Liver (tissue), 8 donors: ENCODE measurements at regions not wholly inside any gene's neighbourhood (a gene's known extent, or its start where the extent isn't known, plus 50 kb on each side); places are given as distances from the start of the nearest gene placed in this dataset.

Experiments used
- DNase-seq: peaks from one replicate; pipeline ENCODE4 v3.0.0-alpha.2; 2017; ENCODE audit warnings: low spot score
- H3K27ac ChIP-seq, 2 donors: one replicate each; pipeline ENCODE4 v1.7.0; 2013; ENCODE audit warnings: inconsistent platforms in 2 of 2, low read length in 2 of 2, control low read depth in 1 of 2, low read depth in 1 of 2, mild to moderate bottlenecking in 1 of 2
- H3K27me3 ChIP-seq, 4 donors: one replicate each; pipeline versions ENCODE4 v1.6.1 to v1.7.0; 2013; ENCODE audit warnings: low read length in 3 of 4, inconsistent platforms in 1 of 4, mild to moderate bottlenecking in 1 of 4, moderate library complexity in 1 of 4; ENCODE audit not compliant: control insufficient read depth in 4 of 4, insufficient read depth in 4 of 4
- H3K36me3 ChIP-seq, 4 donors: one replicate each; pipeline versions ENCODE4 v1.6.1 to v1.7.0; 2013; ENCODE audit warnings: low read length in 3 of 4, mild to moderate bottlenecking in 3 of 4, low read depth in 1 of 4, moderate library complexity in 1 of 4; ENCODE audit not compliant: control insufficient read depth in 4 of 4, insufficient read depth in 3 of 4
- H3K4me1 ChIP-seq, 4 donors: one replicate each; pipeline versions ENCODE4 v1.6.1 to v1.7.0; 2013; ENCODE audit warnings: low read length in 3 of 4, mild to moderate bottlenecking in 3 of 4, moderate library complexity in 1 of 4; ENCODE audit not compliant: control insufficient read depth in 4 of 4, insufficient read depth in 4 of 4
- H3K4me3 ChIP-seq, 3 donors: one replicate each; pipeline versions ENCODE4 v1.6.1 to v1.7.0; 2013; ENCODE audit warnings: low read length in 3 of 3, control low read depth in 1 of 3, low read depth in 1 of 3, mild to moderate bottlenecking in 1 of 3
- H3K9ac ChIP-seq, 2 donors: one replicate each; pipeline ENCODE4 v1.7.0; 2013; ENCODE audit warnings: low read length in 2 of 2, mild to moderate bottlenecking in 2 of 2, moderate library complexity in 2 of 2, control low read depth in 1 of 2, low read depth in 1 of 2
- H3K9me3 ChIP-seq, 4 donors: one replicate each; pipeline versions ENCODE4 v1.6.1 to v1.7.0; 2013; ENCODE audit warnings: low read length in 3 of 4; ENCODE audit not compliant: control insufficient read depth in 4 of 4
- ATF3 ChIP-seq: IDR thresholded peaks from 2 replicates; pipeline ENCODE4 v1.6.1; 2016; ENCODE audit warnings: antibody characterized with exemption
- CTCF ChIP-seq: fragments of 150-350 bp; IDR thresholded peaks from 2 replicates; pipeline ENCODE4 v1.5.1; 2017; ENCODE audit warnings: improper control_type of control experiment, low read depth, low read length; ENCODE audit not compliant: missing input control
- EGR1 ChIP-seq, 2 donors: IDR thresholded peaks; 2 replicates each; pipeline ENCODE4 v1.6.1; 2016 to 2018; ENCODE audit warnings: antibody characterized with exemption in 2 of 2, low read depth in 2 of 2
- FOXA1 ChIP-seq: IDR thresholded peaks from 2 replicates; pipeline ENCODE4 v1.6.1; 2016; ENCODE audit warnings: antibody characterized with exemption
- FOXA2 ChIP-seq: IDR thresholded peaks from 2 replicates; pipeline ENCODE4 v1.6.1; 2016; ENCODE audit warnings: antibody characterized with exemption
- GABPA ChIP-seq, 2 donors: IDR thresholded peaks in 1 of 2; conservative IDR thresholded peaks in 1 of 2; 2 replicates each; pipeline ENCODE4 v1.6.1; 2016; ENCODE audit warnings: antibody characterized with exemption in 2 of 2, mild to moderate bottlenecking in 1 of 2, moderate library complexity in 1 of 2
- HNF4A ChIP-seq, 2 donors: conservative IDR thresholded peaks; 2 replicates each; pipeline ENCODE4 v1.6.1; 2016; ENCODE audit warnings: antibody characterized with exemption in 2 of 2, mild to moderate bottlenecking in 2 of 2
- HNF4G ChIP-seq: IDR thresholded peaks from 2 replicates; pipeline ENCODE4 v1.6.1; 2016; ENCODE audit warnings: antibody characterized with exemption
- JUND ChIP-seq, 2 donors: IDR thresholded peaks; 2 replicates each; pipeline ENCODE4 v1.6.1; 2016; ENCODE audit warnings: antibody characterized with exemption in 2 of 2
- MAX ChIP-seq: IDR thresholded peaks from 2 replicates; pipeline ENCODE4 v1.6.1; 2016; ENCODE audit warnings: antibody characterized with exemption
- NR2F2 ChIP-seq: IDR thresholded peaks from 2 replicates; pipeline ENCODE4 v1.6.1; 2016; ENCODE audit warnings: antibody characterized with exemption
- RAD21 ChIP-seq, 2 donors: IDR thresholded peaks; 2 replicates each; pipeline ENCODE4 v1.6.1; 2016; ENCODE audit warnings: antibody characterized with exemption in 2 of 2, mild to moderate bottlenecking in 2 of 2
- RXRA ChIP-seq, 2 donors: IDR thresholded peaks; 2 replicates each; pipeline ENCODE4 v1.6.1; 2017 to 2018; ENCODE audit warnings: antibody characterized with exemption in 2 of 2, mild to moderate bottlenecking in 1 of 2
- SP1 ChIP-seq: IDR thresholded peaks from 2 replicates; pipeline ENCODE4 v1.6.1; 2018; ENCODE audit warnings: antibody characterized with exemption, mild to moderate bottlenecking
- TAF1 ChIP-seq: conservative IDR thresholded peaks from 2 replicates; pipeline ENCODE4 v1.6.1; 2016; ENCODE audit warnings: antibody characterized with exemption, mild to moderate bottlenecking
- YY1 ChIP-seq: IDR thresholded peaks from 2 replicates; pipeline ENCODE4 v1.6.1; 2016; ENCODE audit warnings: antibody characterized with exemption, mild to moderate bottlenecking
- WGBS: extraction: QIAGEN DNeasy Blood & Tissue Kit; methylation state at CpG from one replicate; pipeline ENCODE4 v1.1.7; 2013; 5-methylcytosine and 5-hydroxymethylcytosine counted together
- TF ChIP-seq, protein P1 (sequence below): IDR thresholded peaks from 2 replicates; pipeline ENCODE4 v1.6.1; 2016; ENCODE audit warnings: antibody characterized with exemption
- TF ChIP-seq, protein P2 (sequence below): IDR thresholded peaks from 2 replicates; pipeline ENCODE4 v1.6.1; 2016; ENCODE audit warnings: antibody characterized with exemption, mild to moderate bottlenecking
- donor health status: healthy.
- donor health status: healthy.
- donor health status: healthy.
- donor health status: healthy.
- donor health status: healthy.

- no peaks in the 10 kb centered on the region for H3K4me1 ChIP-seq
- H3K27ac ChIP-seq, result no peak overlapping the region
- H3K9ac ChIP-seq, result no peak overlapping the region
- no peaks in the 10 kb centered on the region for H3K27me3 ChIP-seq
- TF ChIP-seq JUND (IDR thresholded peaks at IDR 0.05) (no peak), TAF1 (no peak), GABPA (IDR thresholded peaks at IDR 0.05 in 1 of 2, conservative IDR thresholded peaks at IDR 0.05 in 1 of 2) (no peak), HNF4A (conservative IDR thresholded peaks at IDR 0.05) (no peak), MAX (no peak), ATF3 (no peak), RAD21 (IDR thresholded peaks at IDR 0.05) (no peak)
- TF ChIP-seq, protein P1, sequence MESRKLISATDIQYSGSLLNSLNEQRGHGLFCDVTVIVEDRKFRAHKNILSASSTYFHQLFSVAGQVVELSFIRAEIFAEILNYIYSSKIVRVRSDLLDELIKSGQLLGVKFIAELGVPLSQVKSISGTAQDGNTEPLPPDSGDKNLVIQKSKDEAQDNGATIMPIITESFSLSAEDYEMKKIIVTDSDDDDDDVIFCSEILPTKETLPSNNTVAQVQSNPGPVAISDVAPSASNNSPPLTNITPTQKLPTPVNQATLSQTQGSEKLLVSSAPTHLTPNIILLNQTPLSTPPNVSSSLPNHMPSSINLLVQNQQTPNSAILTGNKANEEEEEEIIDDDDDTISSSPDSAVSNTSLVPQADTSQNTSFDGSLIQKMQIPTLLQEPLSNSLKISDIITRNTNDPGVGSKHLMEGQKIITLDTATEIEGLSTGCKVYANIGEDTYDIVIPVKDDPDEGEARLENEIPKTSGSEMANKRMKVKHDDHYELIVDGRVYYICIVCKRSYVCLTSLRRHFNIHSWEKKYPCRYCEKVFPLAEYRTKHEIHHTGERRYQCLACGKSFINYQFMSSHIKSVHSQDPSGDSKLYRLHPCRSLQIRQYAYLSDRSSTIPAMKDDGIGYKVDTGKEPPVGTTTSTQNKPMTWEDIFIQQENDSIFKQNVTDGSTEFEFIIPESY, result no peak
- H3K36me3 ChIP-seq, result no peaks in the 10 kb centered on the region
- 64% methylated on average over 1 of the region's 1 CpG for WGBS
- H3K9me3 ChIP-seq, result no peaks in the 10 kb centered on the region
- no peak for DNase-seq
- no peak overlapping the region for H3K4me3 ChIP-seq
Observed at GRCh38 chr6:119523556-119523955, 174.0 kb upstream of the MAN1A1 start.

DNA sequence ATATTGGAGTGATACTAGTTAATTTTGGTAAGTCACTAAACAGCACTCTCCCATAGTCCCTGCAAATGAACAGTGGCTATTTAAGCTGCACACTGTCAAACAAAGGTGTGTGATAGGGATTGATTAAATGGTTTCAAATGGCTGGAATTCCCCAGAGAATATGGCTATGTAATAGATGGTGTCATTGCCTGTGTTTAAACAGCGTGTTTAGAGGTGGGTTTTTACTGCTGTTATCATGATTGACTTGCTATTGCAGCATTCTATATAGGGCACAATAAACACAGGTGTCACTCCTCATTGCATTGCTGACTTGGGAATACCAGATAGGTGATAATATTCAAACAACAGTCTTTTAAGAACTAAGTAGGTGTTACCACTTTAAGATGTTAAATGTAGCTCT is 171.7 kb upstream of the MAN1A1 start:
- Histone ChIP-seq H3K9me3 (no peaks in the 10 kb centered on the region), H3K4me1 (no peaks in the 10 kb centered on the region), H3K27ac (no peak overlapping the region), H3K27me3 (no peaks in the 10 kb centered on the region), H3K4me3 (no peak overlapping the region), H3K36me3 (no peaks in the 10 kb centered on the region), H3K9ac (no peak overlapping the region)
- WGBS, result 88% methylated on average over 1 of the region's 1 CpG
- TF ChIP-seq NR2F2 (no peak), YY1 (no peak), FOXA1 (no peak), SP1 (no peak), TAF1 (no peak), MAX (no peak), HNF4A (conservative IDR thresholded peaks at IDR 0.05) (no peak), JUND (IDR thresholded peaks at IDR 0.05) (no peak), CTCF (no peak), FOXA2 (no peak), EGR1 (IDR thresholded peaks at IDR 0.05; ENCODE audit: low read depth in 2 of 2) (no peak), RAD21 (IDR thresholded peaks at IDR 0.05) (no peak), HNF4G (no peak), ATF3 (no peak), GABPA (IDR thresholded peaks at IDR 0.05 in 1 of 2, conservative IDR thresholded peaks at IDR 0.05 in 1 of 2) (no peak), RXRA (IDR thresholded peaks at IDR 0.05) (no peak)
- TF ChIP-seq, protein P2, sequence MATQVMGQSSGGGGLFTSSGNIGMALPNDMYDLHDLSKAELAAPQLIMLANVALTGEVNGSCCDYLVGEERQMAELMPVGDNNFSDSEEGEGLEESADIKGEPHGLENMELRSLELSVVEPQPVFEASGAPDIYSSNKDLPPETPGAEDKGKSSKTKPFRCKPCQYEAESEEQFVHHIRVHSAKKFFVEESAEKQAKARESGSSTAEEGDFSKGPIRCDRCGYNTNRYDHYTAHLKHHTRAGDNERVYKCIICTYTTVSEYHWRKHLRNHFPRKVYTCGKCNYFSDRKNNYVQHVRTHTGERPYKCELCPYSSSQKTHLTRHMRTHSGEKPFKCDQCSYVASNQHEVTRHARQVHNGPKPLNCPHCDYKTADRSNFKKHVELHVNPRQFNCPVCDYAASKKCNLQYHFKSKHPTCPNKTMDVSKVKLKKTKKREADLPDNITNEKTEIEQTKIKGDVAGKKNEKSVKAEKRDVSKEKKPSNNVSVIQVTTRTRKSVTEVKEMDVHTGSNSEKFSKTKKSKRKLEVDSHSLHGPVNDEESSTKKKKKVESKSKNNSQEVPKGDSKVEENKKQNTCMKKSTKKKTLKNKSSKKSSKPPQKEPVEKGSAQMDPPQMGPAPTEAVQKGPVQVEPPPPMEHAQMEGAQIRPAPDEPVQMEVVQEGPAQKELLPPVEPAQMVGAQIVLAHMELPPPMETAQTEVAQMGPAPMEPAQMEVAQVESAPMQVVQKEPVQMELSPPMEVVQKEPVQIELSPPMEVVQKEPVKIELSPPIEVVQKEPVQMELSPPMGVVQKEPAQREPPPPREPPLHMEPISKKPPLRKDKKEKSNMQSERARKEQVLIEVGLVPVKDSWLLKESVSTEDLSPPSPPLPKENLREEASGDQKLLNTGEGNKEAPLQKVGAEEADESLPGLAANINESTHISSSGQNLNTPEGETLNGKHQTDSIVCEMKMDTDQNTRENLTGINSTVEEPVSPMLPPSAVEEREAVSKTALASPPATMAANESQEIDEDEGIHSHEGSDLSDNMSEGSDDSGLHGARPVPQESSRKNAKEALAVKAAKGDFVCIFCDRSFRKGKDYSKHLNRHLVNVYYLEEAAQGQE, result no peak
- TF ChIP-seq, protein P1, result no peak
- no peak for DNase-seq
